Spleen (tissue), 7 donors: ENCODE measurements at regions not wholly inside any gene's neighbourhood (a gene's known extent, or its start where the extent isn't known, plus 50 kb on each side); places are given as distances from the start of the nearest gene placed in this dataset.
"Not testable (repeated sequence)": the region's sequence is repeated elsewhere in the genome, so short reads cannot be mapped to it uniquely, and the experiment has no call there.

Experiments
- POLR2A ChIP-seq, 3 donors: fragments of 450-650 bp; IDR thresholded peaks; one replicate each; pipeline ENCODE4 v1.5.1; 2017; ENCODE audit warnings: antibody characterized with exemption in 3 of 3, mild to moderate bottlenecking in 1 of 3
- TF ChIP-seq, protein P1 (sequence below), 11 experiments: fragments of 200-600 bp in 7 of 11; fragments of 450-650 bp in 4 of 11; sonication (generic) in 4 of 11; IDR thresholded peaks in 8 of 11; conservative IDR thresholded peaks in 3 of 11; 1 replicate in 7 of 11; 2 replicates in 4 of 11; pipeline versions ENCODE4 v1.4.0 to v1.8.0; 2016 to 2021; ENCODE audit warnings: antibody characterized with exemption in 11 of 11, inconsistent platforms in 4 of 11, mild to moderate bottlenecking in 1 of 11
- donor health status: DM: no; HTN: no; CAD: no; lungs with moderate emphysema.
- donor health status: DM: no; HTN: no; CAD: no.
- donor health status: DM: no; HTN: no; CAD: no.

- TF ChIP-seq, protein P1, sequence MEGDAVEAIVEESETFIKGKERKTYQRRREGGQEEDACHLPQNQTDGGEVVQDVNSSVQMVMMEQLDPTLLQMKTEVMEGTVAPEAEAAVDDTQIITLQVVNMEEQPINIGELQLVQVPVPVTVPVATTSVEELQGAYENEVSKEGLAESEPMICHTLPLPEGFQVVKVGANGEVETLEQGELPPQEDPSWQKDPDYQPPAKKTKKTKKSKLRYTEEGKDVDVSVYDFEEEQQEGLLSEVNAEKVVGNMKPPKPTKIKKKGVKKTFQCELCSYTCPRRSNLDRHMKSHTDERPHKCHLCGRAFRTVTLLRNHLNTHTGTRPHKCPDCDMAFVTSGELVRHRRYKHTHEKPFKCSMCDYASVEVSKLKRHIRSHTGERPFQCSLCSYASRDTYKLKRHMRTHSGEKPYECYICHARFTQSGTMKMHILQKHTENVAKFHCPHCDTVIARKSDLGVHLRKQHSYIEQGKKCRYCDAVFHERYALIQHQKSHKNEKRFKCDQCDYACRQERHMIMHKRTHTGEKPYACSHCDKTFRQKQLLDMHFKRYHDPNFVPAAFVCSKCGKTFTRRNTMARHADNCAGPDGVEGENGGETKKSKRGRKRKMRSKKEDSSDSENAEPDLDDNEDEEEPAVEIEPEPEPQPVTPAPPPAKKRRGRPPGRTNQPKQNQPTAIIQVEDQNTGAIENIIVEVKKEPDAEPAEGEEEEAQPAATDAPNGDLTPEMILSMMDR (IDR thresholded peaks at IDR 0.05 in 8 of 11, conservative IDR thresholded peaks at IDR 0.05 in 3 of 11) = not testable (repeated sequence)
- not testable (repeated sequence) for TF ChIP-seq POLR2A (IDR thresholded peaks at IDR 0.05)
Observed at GRCh38 chr5:136545031-136545430, 179.7 kb upstream of the TRPC7 start.
